ENCODE measurements at regions not wholly inside any gene's neighbourhood (a gene's known extent, or its start where the extent isn't known, plus 50 kb on each side); places are given as distances from the start of the nearest gene placed in this dataset.
"Not testable (repeated sequence)": the region's sequence is repeated elsewhere in the genome, so short reads cannot be mapped to it uniquely, and the experiment has no call there.

DNA sequence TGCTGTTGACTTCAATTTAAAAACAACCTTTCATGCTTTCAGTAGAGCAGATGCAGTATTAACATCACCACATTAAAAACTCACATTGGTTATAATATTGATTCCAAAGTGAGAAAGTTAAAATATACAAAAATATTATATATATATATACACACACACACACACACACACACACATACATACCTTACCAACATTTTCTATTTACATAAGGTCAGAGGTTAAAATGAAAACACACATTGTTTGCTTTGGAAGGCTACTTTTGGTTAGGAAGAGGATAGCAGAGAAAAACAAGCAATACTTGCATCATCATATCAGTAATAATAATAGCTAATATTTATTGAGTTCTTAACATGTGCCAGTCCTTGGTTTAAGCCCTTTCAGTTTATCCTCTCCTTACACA lies 226.5 kb downstream of the PPP4R3C start:
- Histone ChIP-seq H3K4me1 (no peaks in the 10 kb centered on the region), H3K36me3 (no peaks in the 10 kb centered on the region), H3K27ac (no peak overlapping the region), H3K27me3 (no peaks in the 10 kb centered on the region), H3K4me3 (no peak overlapping the region), H3K9me3 (no peaks in the 10 kb centered on the region)
- no peak for DNase-seq (ENCODE audit: low spot score in 2 of 2)
- no peak for TF ChIP-seq CTCF (IDR thresholded peaks at IDR 0.05)
- intact Hi-C loops (cut with DNase I) = no loop called here

DNA sequence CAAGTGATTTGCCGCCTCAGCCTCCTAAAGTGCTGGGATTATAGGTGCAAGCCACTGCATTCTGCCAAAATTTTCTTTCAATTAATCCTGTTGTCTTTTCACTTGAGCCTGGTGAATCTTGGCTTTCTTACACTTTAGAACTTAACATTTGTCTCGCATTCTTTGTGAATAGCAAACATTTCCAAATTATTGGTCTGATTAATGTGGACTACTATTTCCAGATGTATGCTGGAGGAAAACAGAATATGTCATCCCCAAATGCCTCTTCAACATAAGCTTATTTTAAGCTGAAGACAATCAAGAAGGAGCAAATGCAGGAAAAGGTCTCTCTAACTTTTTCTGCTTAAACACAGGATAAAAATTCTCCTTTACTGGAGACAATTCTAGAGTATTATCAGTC lies 233.4 kb downstream of the PPP4R3C start:
- no peaks in the 10 kb centered on the region for H3K9me3 ChIP-seq
- no peak for DNase-seq (ENCODE audit: low spot score in 2 of 2)
- no peak overlapping the region for H3K27ac ChIP-seq
- TF ChIP-seq CTCF (IDR thresholded peaks at IDR 0.05) = no peak
- no peaks in the 10 kb centered on the region for H3K36me3 ChIP-seq
- no peak overlapping the region for H3K4me3 ChIP-seq
- H3K27me3 ChIP-seq = no peaks in the 10 kb centered on the region
- intact Hi-C loops (cut with DNase I) = no loop called here
- no peaks in the 10 kb centered on the region for H3K4me1 ChIP-seq

DNA sequence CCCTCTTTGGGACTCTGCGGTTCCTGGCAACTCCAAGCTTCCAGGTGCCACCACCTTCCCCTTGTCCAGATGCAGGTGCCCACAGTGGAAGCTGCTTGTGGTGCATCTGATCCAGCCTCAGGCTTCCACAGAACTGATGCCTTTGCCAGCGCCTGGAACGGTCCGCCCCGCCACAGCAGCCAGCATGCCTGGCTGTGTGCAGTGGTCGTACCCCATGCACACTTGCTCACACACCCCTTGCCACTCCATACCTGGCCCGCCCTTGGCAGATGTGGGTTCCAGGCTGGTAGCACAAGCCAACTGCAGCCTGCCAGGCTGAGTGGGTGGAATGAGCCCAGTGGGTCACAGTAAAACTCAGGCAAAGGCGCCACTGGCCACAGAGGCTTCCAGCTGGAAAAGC lies 240.5 kb downstream of the PPP4R3C start:
- Histone ChIP-seq H3K4me3 (no peak overlapping the region), H3K4me1 (no peaks in the 10 kb centered on the region), H3K27me3 (no peaks in the 10 kb centered on the region), H3K36me3 (no peaks in the 10 kb centered on the region), H3K9me3 (no peaks in the 10 kb centered on the region), H3K27ac (no peak overlapping the region)
- DNase-seq (ENCODE audit: low spot score in 2 of 2) = no peak
- intact Hi-C loops (cut with DNase I) = no loop called here
- TF ChIP-seq CTCF (IDR thresholded peaks at IDR 0.05) = no peak

DNA sequence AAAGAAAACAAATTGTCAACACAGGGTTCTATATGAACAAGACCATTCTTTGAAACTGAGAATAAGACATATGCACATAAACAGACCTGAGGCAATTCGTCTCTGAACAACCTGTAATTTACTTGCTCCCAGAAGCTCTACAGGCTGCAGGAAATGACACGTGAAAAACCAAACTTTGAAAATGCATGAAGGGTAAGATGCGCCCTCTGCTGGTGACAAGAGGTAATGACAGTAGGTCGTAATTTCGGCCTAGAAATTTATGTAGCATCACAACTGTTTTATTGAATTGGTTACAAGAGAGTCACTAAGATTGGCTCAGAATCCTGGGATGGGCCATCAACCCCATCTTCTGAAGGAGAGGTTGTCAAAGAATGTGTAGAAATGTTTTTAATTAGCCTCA lies 276.5 kb downstream of the PPP4R3C start:
- no peak overlapping the region for H3K27ac ChIP-seq
- no peak overlapping the region for H3K4me3 ChIP-seq
- TF ChIP-seq CTCF (IDR thresholded peaks at IDR 0.05) = peak; percentile 19 to 65 (median 57)
- no peaks in the 10 kb centered on the region for H3K36me3 ChIP-seq
- DNase-seq (ENCODE audit: low spot score in 2 of 2) = no peak
- intact Hi-C loops (cut with DNase I) = loop anchor here (10.0 kb wide), 1 partner anchor 402 kb away; no protein-coding TSS in a partner anchor
- no peaks in the 10 kb centered on the region for H3K4me1 ChIP-seq
- H3K9me3 ChIP-seq = no peaks in the 10 kb centered on the region
- no peaks in the 10 kb centered on the region for H3K27me3 ChIP-seq

GRCh38 chrX:27163236-27163635 lies 299.9 kb downstream of the PPP4R3C start:
- H3K27ac ChIP-seq = no peak overlapping the region
- H3K4me1 ChIP-seq = no peaks in the 10 kb centered on the region
- TF ChIP-seq CTCF (IDR thresholded peaks at IDR 0.05) = no peak
- H3K4me3 ChIP-seq = no peak overlapping the region
- intact Hi-C loops (cut with DNase I) = no loop called here
- DNase-seq (ENCODE audit: low spot score in 2 of 2) = no peak
- H3K9me3 ChIP-seq = no peaks in the 10 kb centered on the region
- H3K27me3 ChIP-seq = no peaks in the 10 kb centered on the region
- no peaks in the 10 kb centered on the region for H3K36me3 ChIP-seq

DNA sequence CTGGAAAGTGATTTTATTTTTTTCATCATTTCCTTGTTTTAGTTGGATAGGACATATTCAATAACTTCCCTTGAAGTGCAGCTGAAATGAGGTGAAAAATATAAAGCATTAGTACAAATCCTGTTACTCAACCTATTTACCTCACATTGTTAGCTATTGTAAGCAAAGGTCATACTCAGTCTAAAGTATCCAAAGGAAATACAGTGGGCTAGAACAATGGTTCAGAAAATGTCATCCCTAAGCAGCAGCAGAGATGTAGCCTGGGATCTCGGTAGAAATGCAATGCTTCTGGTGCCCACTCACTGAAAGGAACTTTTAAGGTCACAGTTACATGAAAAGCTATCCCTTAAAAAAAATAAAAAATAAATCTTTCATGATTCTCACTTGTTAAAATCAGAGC lies 300.6 kb downstream of the PPP4R3C start:
- Histone ChIP-seq H3K27me3 (no peaks in the 10 kb centered on the region), H3K9me3 (no peaks in the 10 kb centered on the region), H3K36me3 (no peaks in the 10 kb centered on the region), H3K4me1 (no peaks in the 10 kb centered on the region), H3K4me3 (no peak overlapping the region), H3K27ac (no peak overlapping the region)
- TF ChIP-seq CTCF (IDR thresholded peaks at IDR 0.05) = no peak
- no peak for DNase-seq (ENCODE audit: low spot score in 2 of 2)
- intact Hi-C loops (cut with DNase I) = no loop called here

- H3K4me1 ChIP-seq; H3K27ac ChIP-seq; DNase-seq (ENCODE audit: low spot score in 2 of 2); intact Hi-C loops (cut with DNase I); H3K36me3 ChIP-seq; H3K27me3 ChIP-seq; H3K9me3 ChIP-seq; H3K4me3 ChIP-seq: not testable (repeated sequence)
These were observed 306.2 kb downstream of the PPP4R3C start for GRCh38 chrX:27156921-27157320.
